ENCODE measurements at regions not wholly inside any gene's neighbourhood (a gene's known extent, or its start where the extent isn't known, plus 50 kb on each side); places are given as distances from the start of the nearest gene placed in this dataset.

GRCh38 chr20:52379723-52380336 is 188.3 kb upstream of the ZFP64 start:
- peak; percentile 91 for TF ChIP-seq CTCF (IDR thresholded peaks at IDR 0.05; ENCODE audit: borderline replicate concordance, extremely low read depth, low read length, poor library complexity, severe bottlenecking)
- no peak for TF ChIP-seq EZH2 (IDR thresholded peaks at IDR 0.05; ENCODE audit: borderline replicate concordance, low read depth, low read length, severe bottlenecking)
